Brain microvascular endothelial cell (primary cell): ENCODE measurements at regions not wholly inside any gene's neighbourhood (a gene's known extent, or its start where the extent isn't known, plus 50 kb on each side); places are given as distances from the start of the nearest gene placed in this dataset.

Experiments
- DNase-seq: peaks from one replicate; pipeline ENCODE4 v3.0.0-alpha.2; 2020
- H3K27ac ChIP-seq: fragments of 250-450 bp; sonication (Bioruptor Pico); 2 replicates; pipeline ENCODE4 v1.5.1; 2020; ENCODE audit warnings: mild to moderate bottlenecking, moderate library complexity
- H3K27me3 ChIP-seq: fragments of 250-450 bp; sonication (Bioruptor Pico); replicated peaks from 2 replicates; pipeline ENCODE4 v1.5.1; 2020; ENCODE audit warnings: mild to moderate bottlenecking
- H3K36me3 ChIP-seq: fragments of 250-450 bp; sonication (Bioruptor Pico); replicated peaks from 2 replicates; pipeline ENCODE4 v1.5.1; 2020; ENCODE audit warnings: mild to moderate bottlenecking
- H3K4me3 ChIP-seq: 2 replicates; pipeline ENCODE4 v1.5.1; 2011; ENCODE audit warnings: low read depth, mild to moderate bottlenecking, control low read depth, low read length, moderate library complexity
- in situ Hi-C: cut with HindIII; loops from 2 replicates; pipeline ENCODE4 v1.10.0; 2017; ENCODE audit warnings: low sequenced_read_pairs, low pct_ligation_motif_present
- TF ChIP-seq, protein P1 (sequence below): IDR thresholded peaks from 2 replicates; pipeline ENCODE4 v1.5.1; 2011; ENCODE audit warnings: low read depth, mild to moderate bottlenecking, moderate library complexity, low read length, control low read depth, inconsistent platforms; ENCODE audit errors: missing control alignments

DNA sequence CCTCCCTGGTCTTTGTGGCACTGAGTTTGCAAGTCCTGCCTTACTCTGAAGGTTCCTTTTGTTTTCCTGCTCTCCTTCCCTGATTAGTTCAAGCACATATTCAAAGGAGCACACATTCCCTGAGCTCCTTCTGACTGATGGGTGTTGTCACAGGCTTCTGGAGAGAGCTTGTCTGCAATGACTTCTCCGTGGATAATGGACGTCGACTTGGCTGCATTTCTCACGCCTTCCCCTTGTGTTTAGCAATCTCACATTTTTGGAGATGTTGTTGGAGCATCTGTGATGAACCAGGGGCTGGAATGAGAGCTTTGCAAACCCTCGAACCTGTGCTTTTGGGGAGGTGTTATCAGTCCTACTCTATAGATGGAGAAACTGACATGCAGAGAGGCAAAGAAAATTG lies 375.4 kb upstream of the PROK2 start:
- in situ Hi-C loops = no loop called here
- DNase-seq = no peak
- H3K27ac ChIP-seq = no peak overlapping the region
- H3K27me3 ChIP-seq = no peaks in the 10 kb centered on the region
- TF ChIP-seq, protein P1, sequence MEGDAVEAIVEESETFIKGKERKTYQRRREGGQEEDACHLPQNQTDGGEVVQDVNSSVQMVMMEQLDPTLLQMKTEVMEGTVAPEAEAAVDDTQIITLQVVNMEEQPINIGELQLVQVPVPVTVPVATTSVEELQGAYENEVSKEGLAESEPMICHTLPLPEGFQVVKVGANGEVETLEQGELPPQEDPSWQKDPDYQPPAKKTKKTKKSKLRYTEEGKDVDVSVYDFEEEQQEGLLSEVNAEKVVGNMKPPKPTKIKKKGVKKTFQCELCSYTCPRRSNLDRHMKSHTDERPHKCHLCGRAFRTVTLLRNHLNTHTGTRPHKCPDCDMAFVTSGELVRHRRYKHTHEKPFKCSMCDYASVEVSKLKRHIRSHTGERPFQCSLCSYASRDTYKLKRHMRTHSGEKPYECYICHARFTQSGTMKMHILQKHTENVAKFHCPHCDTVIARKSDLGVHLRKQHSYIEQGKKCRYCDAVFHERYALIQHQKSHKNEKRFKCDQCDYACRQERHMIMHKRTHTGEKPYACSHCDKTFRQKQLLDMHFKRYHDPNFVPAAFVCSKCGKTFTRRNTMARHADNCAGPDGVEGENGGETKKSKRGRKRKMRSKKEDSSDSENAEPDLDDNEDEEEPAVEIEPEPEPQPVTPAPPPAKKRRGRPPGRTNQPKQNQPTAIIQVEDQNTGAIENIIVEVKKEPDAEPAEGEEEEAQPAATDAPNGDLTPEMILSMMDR = no peak
- no peaks in the 10 kb centered on the region for H3K36me3 ChIP-seq
- H3K4me3 ChIP-seq = no peak overlapping the region

DNA sequence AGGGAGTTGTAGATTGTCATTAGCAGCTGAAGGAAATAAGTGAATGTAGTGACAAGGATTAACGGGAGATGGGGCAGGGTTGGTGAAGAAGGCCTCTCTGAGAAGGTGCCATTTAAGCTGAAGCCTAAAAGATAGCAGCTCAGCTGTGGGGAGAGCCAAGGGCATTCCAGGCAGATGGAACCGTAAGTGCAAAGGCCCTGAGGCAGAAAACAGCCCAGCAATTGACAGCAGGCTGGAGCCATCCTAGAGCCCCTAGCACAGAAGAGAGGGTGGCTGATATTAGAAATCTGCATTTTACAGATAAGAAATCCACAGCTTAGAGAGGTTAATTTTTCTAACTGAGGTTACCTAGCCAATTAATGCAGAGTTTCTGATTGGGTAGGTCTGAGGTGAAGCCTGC lies 374.5 kb upstream of the PROK2 start:
- no peak overlapping the region for H3K27ac ChIP-seq
- in situ Hi-C loops = no loop called here
- no peaks in the 10 kb centered on the region for H3K36me3 ChIP-seq
- no peak overlapping the region for H3K4me3 ChIP-seq
- TF ChIP-seq, protein P1 = no peak
- DNase-seq = no peak
- H3K27me3 ChIP-seq = no peaks in the 10 kb centered on the region

DNA sequence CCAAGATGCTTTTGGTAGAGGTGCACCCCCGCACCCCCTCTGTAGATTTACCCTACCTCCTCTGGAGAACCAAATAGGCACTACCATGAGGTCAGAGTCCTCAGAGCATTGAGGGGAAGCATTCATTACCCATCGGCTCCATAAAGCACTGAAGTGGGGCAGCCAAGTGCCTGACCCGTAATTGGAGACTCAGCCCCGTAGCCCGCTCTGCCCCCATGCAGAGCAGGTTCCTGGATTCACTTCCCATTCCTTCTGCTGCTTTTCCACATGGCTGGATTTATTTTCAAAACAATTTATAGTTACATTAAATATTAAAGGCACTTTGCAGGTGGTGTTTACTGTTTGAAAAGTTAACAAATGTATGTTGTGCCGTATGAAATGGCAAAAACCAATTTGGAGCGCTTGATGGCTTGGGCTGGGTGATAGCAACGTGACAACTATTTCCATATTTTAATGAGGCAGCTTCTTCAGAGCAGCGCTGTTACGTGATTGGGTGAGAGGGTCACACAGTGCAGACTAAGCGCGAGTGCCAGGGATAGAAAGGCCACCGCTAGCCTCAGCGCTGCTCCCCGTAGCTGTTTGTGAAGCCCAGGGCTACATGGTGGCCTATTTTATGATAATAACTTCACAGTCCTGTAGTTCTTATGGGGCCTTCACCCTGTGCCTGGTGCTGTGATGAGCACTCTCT lies 373.8 kb upstream of the PROK2 start:
- no peaks in the 10 kb centered on the region for H3K27me3 ChIP-seq
- in situ Hi-C loops = no loop called here
- TF ChIP-seq, protein P1 = no peak
- H3K27ac ChIP-seq = no peak overlapping the region
- no peak overlapping the region for H3K4me3 ChIP-seq
- DNase-seq = no peak
- no peaks in the 10 kb centered on the region for H3K36me3 ChIP-seq

DNA sequence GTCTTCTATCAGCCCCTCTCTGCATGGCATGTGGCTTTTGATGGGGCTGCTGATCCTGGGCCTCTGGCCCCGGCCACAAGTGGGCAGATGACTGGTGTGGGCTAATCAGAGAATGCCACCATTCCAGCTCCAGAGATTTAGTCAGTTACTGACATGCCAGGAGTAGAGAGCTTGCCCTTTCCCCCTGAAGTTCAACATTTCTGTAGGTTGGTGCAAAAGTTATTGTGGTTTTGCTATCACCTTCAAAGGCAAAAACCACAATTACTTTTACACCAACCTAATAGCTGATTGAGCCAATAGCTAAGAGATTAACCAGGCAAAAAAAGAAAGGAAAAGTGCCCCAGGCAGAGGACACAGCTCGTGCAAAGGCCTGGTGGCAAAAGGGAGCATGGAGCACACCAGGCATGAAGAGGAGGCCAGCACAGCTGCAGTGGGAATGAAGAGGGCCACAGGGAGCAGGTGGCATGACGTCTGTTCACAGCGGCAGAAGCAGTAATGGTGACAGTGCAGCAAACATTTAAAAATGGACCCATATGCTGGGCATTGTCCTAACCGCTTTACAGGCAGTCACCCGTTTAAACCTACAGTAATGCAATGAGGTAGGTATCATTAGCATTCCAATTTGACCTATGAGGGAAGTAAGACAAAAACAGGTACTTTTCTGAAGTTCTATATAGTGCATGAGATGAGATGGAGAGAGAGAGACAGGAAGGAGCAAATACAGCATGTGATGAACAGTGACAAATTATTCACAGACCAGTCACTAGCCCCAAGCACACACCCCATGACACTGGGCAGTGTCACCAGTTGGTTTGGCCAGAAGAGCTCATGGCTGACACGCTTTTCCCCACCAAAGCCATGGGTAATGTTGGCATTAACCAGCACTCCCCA lies 373.0 kb upstream of the PROK2 start:
- TF ChIP-seq, protein P1 = no peak
- Histone ChIP-seq H3K36me3 (no peaks in the 10 kb centered on the region), H3K27me3 (no peaks in the 10 kb centered on the region), H3K27ac (no peak overlapping the region), H3K4me3 (no peak overlapping the region)
- in situ Hi-C loops = no loop called here
- DNase-seq = no peak

DNA sequence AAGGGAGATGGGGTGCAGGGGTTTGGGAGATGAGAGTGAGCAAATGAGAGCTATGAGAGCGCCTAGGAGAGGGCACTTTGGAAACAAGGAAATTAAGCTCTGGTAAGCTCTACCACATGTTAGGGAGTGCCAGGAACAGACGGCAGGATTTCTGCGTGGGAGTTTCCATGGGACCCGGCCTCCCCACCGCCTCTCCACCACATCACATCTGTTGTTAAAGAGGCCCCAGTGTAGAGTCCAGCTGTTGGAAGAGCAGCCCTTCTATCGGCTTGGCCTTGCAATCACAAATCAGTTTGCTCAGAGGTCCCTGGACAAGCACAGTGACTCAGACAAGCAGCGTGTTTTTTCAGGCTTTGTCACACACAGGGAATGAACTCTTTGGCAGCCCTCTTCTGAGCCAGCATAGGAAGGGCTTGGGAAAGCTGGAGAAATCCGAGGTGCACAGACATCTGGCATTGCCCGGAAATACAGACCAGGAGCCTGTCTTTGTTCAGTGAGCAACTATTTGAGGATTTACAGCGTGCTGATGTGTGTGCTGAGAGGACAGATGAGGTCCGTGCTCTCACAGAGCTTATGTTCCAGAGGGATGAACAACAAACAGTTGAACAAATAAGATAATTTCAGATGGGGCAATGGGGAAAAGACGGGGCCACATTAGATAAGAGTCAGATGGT lies 370.6 kb upstream of the PROK2 start:
- Histone ChIP-seq H3K27me3 (no peaks in the 10 kb centered on the region), H3K4me3 (no peak overlapping the region), H3K36me3 (no peaks in the 10 kb centered on the region), H3K27ac (peak overlapping the region; percentile 25)
- in situ Hi-C loops = no loop called here
- TF ChIP-seq, protein P1 = no peak
- DNase-seq = peak; percentile 94
